Osteoblast (primary cell): ENCODE measurements at regions not wholly inside any gene's neighbourhood (a gene's known extent, or its start where the extent isn't known, plus 50 kb on each side); places are given as distances from the start of the nearest gene placed in this dataset.

Source experiments
- DNase-seq: peaks from one replicate; pipeline ENCODE4 v3.0.0; 2011; ENCODE audit warnings: low spot score, mixed read lengths; ENCODE audit not compliant: insufficient read length; ENCODE audit errors: missing footprints
- H2AFZ ChIP-seq: 2 replicates; pipeline ENCODE4 v1.6.0; 2011; ENCODE audit warnings: mild to moderate bottlenecking, low read length
- H3K27ac ChIP-seq: 2 replicates; pipeline ENCODE4 v1.5.1; 2011; ENCODE audit warnings: mild to moderate bottlenecking, low read depth, low read length, moderate library complexity
- H3K27me3 ChIP-seq: 2 replicates; pipeline ENCODE4 v1.6.0; 2012; ENCODE audit warnings: mild to moderate bottlenecking, control low read depth, inconsistent platforms, low read length, moderate library complexity; ENCODE audit not compliant: insufficient read depth
- H3K36me3 ChIP-seq: 2 replicates; pipeline ENCODE4 v1.5.1; 2011; ENCODE audit warnings: mild to moderate bottlenecking, low read length, control low read depth, moderate library complexity; ENCODE audit not compliant: insufficient read depth
- H3K4me1 ChIP-seq: 2 replicates; pipeline ENCODE4 v1.5.1; 2011; ENCODE audit warnings: mild to moderate bottlenecking, low read length, control low read depth, moderate library complexity; ENCODE audit not compliant: insufficient read depth
- H3K4me2 ChIP-seq: 2 replicates; pipeline ENCODE4 v1.6.0; 2011; ENCODE audit warnings: mild to moderate bottlenecking, low read length; ENCODE audit not compliant: insufficient read depth
- H3K4me3 ChIP-seq: fragments of 200-600 bp; sonication (generic); 3 replicates; pipeline ENCODE4 v1.5.1; 2012; ENCODE audit warnings: mild to moderate bottlenecking, low read length, inconsistent platforms; ENCODE audit not compliant: insufficient read depth
- H3K79me2 ChIP-seq: 2 replicates; pipeline ENCODE4 v1.6.0; 2012; ENCODE audit warnings: mild to moderate bottlenecking, low read length, control low read depth, inconsistent platforms; ENCODE audit not compliant: insufficient read depth
- H3K9me3 ChIP-seq: 2 replicates; pipeline ENCODE4 v1.5.1; 2011; ENCODE audit warnings: low read depth, low read length, control low read depth
- H4K20me1 ChIP-seq: 2 replicates; pipeline ENCODE4 v1.6.0; 2012; ENCODE audit warnings: mild to moderate bottlenecking, low read length, control low read depth; ENCODE audit not compliant: insufficient read depth
- CTCF ChIP-seq: IDR thresholded peaks from 2 replicates; pipeline ENCODE4 v1.5.1; 2011; ENCODE audit warnings: mild to moderate bottlenecking, low read depth, low read length, moderate library complexity; ENCODE audit errors: extremely low read depth

- H3K9me3 ChIP-seq, result no peaks in the 10 kb centered on the region
- H3K4me2 ChIP-seq, result no peak overlapping the region
- no peak overlapping the region for H3K27ac ChIP-seq
- no peak for DNase-seq
- H3K36me3 ChIP-seq, result no peaks in the 10 kb centered on the region
- H3K4me3 ChIP-seq, result no peak overlapping the region
- no peak overlapping the region for H2AFZ ChIP-seq
- no peaks in the 10 kb centered on the region for H3K79me2 ChIP-seq
- no peaks in the 10 kb centered on the region for H4K20me1 ChIP-seq
- no peak for TF ChIP-seq CTCF
- H3K27me3 ChIP-seq, result no peaks in the 10 kb centered on the region
- H3K4me1 ChIP-seq, result no peaks in the 10 kb centered on the region
Measured at GRCh38 chr2:52518678-52519077, 1248.9 kb upstream of the CHAC2 start.

- H2AFZ ChIP-seq, result no peak overlapping the region
- DNase-seq, result no peak
- no peaks in the 10 kb centered on the region for H3K9me3 ChIP-seq
- TF ChIP-seq CTCF, result no peak
- no peaks in the 10 kb centered on the region for H4K20me1 ChIP-seq
- H3K4me1 ChIP-seq, result no peaks in the 10 kb centered on the region
- no peaks in the 10 kb centered on the region for H3K36me3 ChIP-seq
- no peak overlapping the region for H3K27ac ChIP-seq
- H3K27me3 ChIP-seq, result no peaks in the 10 kb centered on the region
- no peaks in the 10 kb centered on the region for H3K79me2 ChIP-seq
- no peak overlapping the region for H3K4me2 ChIP-seq
- no peak overlapping the region for H3K4me3 ChIP-seq
Measured at GRCh38 chr2:52512760-52513159, 1254.8 kb upstream of the CHAC2 start.

GRCh38 chr2:52510432-52510831, 1257.2 kb upstream of the CHAC2 start:
- Histone ChIP-seq H3K4me2 (no peak overlapping the region), H3K4me3 (no peak overlapping the region), H3K36me3 (no peaks in the 10 kb centered on the region), H4K20me1 (no peaks in the 10 kb centered on the region), H3K9me3 (peaks cover under 1% of the 10 kb centered on the region), H3K27me3 (no peaks in the 10 kb centered on the region), H3K4me1 (no peaks in the 10 kb centered on the region), H2AFZ (no peak overlapping the region), H3K27ac (no peak overlapping the region), H3K79me2 (no peaks in the 10 kb centered on the region)
- no peak for TF ChIP-seq CTCF
- DNase-seq, result no peak

GRCh38 chr2:52502476-52502860, 1265.1 kb upstream of the CHAC2 start:
- H3K36me3 ChIP-seq, result no peaks in the 10 kb centered on the region
- H3K27ac ChIP-seq, result no peak overlapping the region
- no peak for TF ChIP-seq CTCF

More at GRCh38 chr2:52502476-52502860, 1265.1 kb upstream of the CHAC2 start:
- DNase-seq, result no peak
- H3K9me3 ChIP-seq, result peaks cover 2% of the 10 kb centered on the region
- no peaks in the 10 kb centered on the region for H3K27me3 ChIP-seq
- no peaks in the 10 kb centered on the region for H4K20me1 ChIP-seq
- no peak overlapping the region for H3K4me2 ChIP-seq
- H3K4me3 ChIP-seq, result no peak overlapping the region
- H3K79me2 ChIP-seq, result no peaks in the 10 kb centered on the region
- no peaks in the 10 kb centered on the region for H3K4me1 ChIP-seq
- no peak overlapping the region for H2AFZ ChIP-seq
